Medulla oblongata (tissue), 1 donor: ENCODE measurements at regions not wholly inside any gene's neighbourhood (a gene's known extent, or its start where the extent isn't known, plus 50 kb on each side); places are given as distances from the start of the nearest gene placed in this dataset.
"Not testable (repeated sequence)": the region's sequence is repeated elsewhere in the genome, so short reads cannot be mapped to it uniquely, and the experiment has no call there.

Experiments
- DNase-seq: peaks from one replicate; pipeline ENCODE4 v3.0.0-alpha.2; 2015; ENCODE audit errors: extremely low spot score

- peak; percentile 10 for DNase-seq
Measured at GRCh38 chr18:11511434-11512095, 97.8 kb upstream of the SLC35G4 start.

- no peak for DNase-seq
Measured at GRCh38 chr18:11506856-11507255, 102.5 kb upstream of the SLC35G4 start.

- no peak for DNase-seq
Measured at GRCh38 chr18:11505993-11506392, 103.4 kb upstream of the SLC35G4 start.

GRCh38 chr18:11504962-11505361 lies 104.4 kb upstream of the SLC35G4 start:
- no peak for DNase-seq

GRCh38 chr18:11502368-11502767 lies 107.0 kb upstream of the SLC35G4 start:
- DNase-seq = no peak

- no peak for DNase-seq
Measured at GRCh38 chr18:11501352-11501751, 108.0 kb upstream of the SLC35G4 start.

GRCh38 chr18:11500153-11501122 lies 109.0 kb upstream of the SLC35G4 start:
- DNase-seq = no peak

GRCh38 chr18:11498821-11499220 lies 110.6 kb upstream of the SLC35G4 start:
- DNase-seq = no peak

- DNase-seq = no peak
Measured at GRCh38 chr18:11497585-11497984, 111.8 kb upstream of the SLC35G4 start.

GRCh38 chr18:11496526-11497172 lies 112.7 kb upstream of the SLC35G4 start:
- no peak for DNase-seq

- no peak for DNase-seq
Measured at GRCh38 chr18:11495441-11495840, 114.0 kb upstream of the SLC35G4 start.

- DNase-seq = no peak
Measured at GRCh38 chr18:11494107-11494506, 115.3 kb upstream of the SLC35G4 start.

GRCh38 chr18:11489266-11489899 lies 120.0 kb upstream of the SLC35G4 start:
- no peak for DNase-seq

- DNase-seq = no peak
Measured at GRCh38 chr18:11488175-11488574, 121.2 kb upstream of the SLC35G4 start.

GRCh38 chr18:11487390-11487789 lies 122.0 kb upstream of the SLC35G4 start:
- DNase-seq = no peak

GRCh38 chr18:11482271-11482670 lies 127.1 kb upstream of the SLC35G4 start:
- no peak for DNase-seq

GRCh38 chr18:11480692-11481091 lies 128.7 kb upstream of the SLC35G4 start:
- no peak for DNase-seq

- DNase-seq = not testable (repeated sequence)
Measured at GRCh38 chr18:11479031-11479430, 130.4 kb upstream of the SLC35G4 start.

GRCh38 chr18:11470941-11471340 lies 138.5 kb upstream of the SLC35G4 start:
- DNase-seq = peak; percentile 47

- DNase-seq = no peak
Measured at GRCh38 chr18:11468617-11469016, 140.8 kb upstream of the SLC35G4 start.

GRCh38 chr18:11468120-11468519 lies 141.3 kb upstream of the SLC35G4 start:
- DNase-seq = no peak

GRCh38 chr18:11467611-11468010 lies 141.8 kb upstream of the SLC35G4 start:
- no peak for DNase-seq
